HTERT RPE-1 (cell line): ENCODE measurements at regions not wholly inside any gene's neighbourhood (a gene's known extent, or its start where the extent isn't known, plus 50 kb on each side); places are given as distances from the start of the nearest gene placed in this dataset.

Source experiments
- in situ Hi-C: fragments of 300-500 bp; cut with MboI; formaldehyde crosslinking; loops from 4 replicates; pipeline ENCODE4 v1.14.3; 2020; ENCODE audit warnings: low sequenced_read_pairs

GRCh38 chr6:138690975-138691594 lies 82.5 kb upstream of the CCDC28A start:
- in situ Hi-C loops: no loop called here

GRCh38 chr6:138691595-138692057 lies 81.9 kb upstream of the CCDC28A start:
- in situ Hi-C loops: no loop called here

GRCh38 chr6:138692058-138692977 lies 81.3 kb upstream of the CCDC28A start:
- in situ Hi-C loops: no loop called here

GRCh38 chr6:138692978-138693909 lies 80.3 kb upstream of the CCDC28A start:
- in situ Hi-C loops: no loop called here

- in situ Hi-C loops: no loop called here
Observed at GRCh38 chr6:138695193-138695592, 78.4 kb upstream of the CCDC28A start.

- in situ Hi-C loops: no loop called here
Observed at GRCh38 chr6:138714493-138714892, 59.1 kb upstream of the CCDC28A start.

- in situ Hi-C loops: no loop called here
Observed at GRCh38 chr6:138716013-138716412, 57.6 kb upstream of the CCDC28A start.

- in situ Hi-C loops: no loop called here
Observed at GRCh38 chr6:138716971-138717665, 56.5 kb upstream of the CCDC28A start.

- in situ Hi-C loops: no loop called here
Observed at GRCh38 chr6:138719011-138719635, 54.4 kb upstream of the CCDC28A start.

GRCh38 chr6:138719744-138720143 lies 53.8 kb upstream of the CCDC28A start:
- in situ Hi-C loops: no loop called here

GRCh38 chr6:138722425-138723371 lies 50.9 kb upstream of the CCDC28A start:
- in situ Hi-C loops: no loop called here
